ENCODE measurements at regions not wholly inside any gene's neighbourhood (a gene's known extent, or its start where the extent isn't known, plus 50 kb on each side); places are given as distances from the start of the nearest gene placed in this dataset.

GRCh38 chr3:42012935-42013690 is 51.2 kb upstream of the ULK4 start:
- Histone ChIP-seq H2BK20ac (ENCODE audit: low read depth, low read length) (no peak overlapping the region), H2BK15ac (ENCODE audit: low read depth, low read length) (no peak overlapping the region; the same call in 2 of the 3 replicates), H3K56ac (ENCODE audit: extremely low read depth, insufficient read depth, low read length) (0 out of 2 replicates have a peak overlapping the region, but pooled peaks have one; percentile 10), H4K20me1 (ENCODE audit: insufficient read depth, low read length) (peaks cover 8% of the 10 kb centered on the region; the same call in 1 of the 2 replicates), H3K9me3 (ENCODE audit: control insufficient read depth, insufficient read depth, low read length) (no peaks in the 10 kb centered on the region), H2AK5ac (ENCODE audit: low read depth, low read length) (no peak overlapping the region), H3K4me3 (ENCODE audit: insufficient read depth, low read depth, low read length) (peak overlapping the region; percentile 95), H4K8ac (ENCODE audit: low read depth in 2 of 2, low read length in 2 of 2) (peak overlapping the region; percentile 32 to 90; a peak in 3 of 4 replicates), H3K4me2 (ENCODE audit: low read depth, low read length) (peak overlapping the region; percentile 88), H2AFZ (replicated peaks; ENCODE audit: low read length, poor library complexity) (peak overlapping the region; percentile 96), H3K27me3 (ENCODE audit: control insufficient read depth, insufficient read depth, low read length) (no peaks in the 10 kb centered on the region), H3K36me3 (ENCODE audit: control insufficient read depth, insufficient read depth, low read length) (no peaks in the 10 kb centered on the region), H3K18ac (ENCODE audit: low read depth, low read length) (peak overlapping the region; percentile 51), H2AK9ac (replicated peaks; ENCODE audit: low read depth, low read length, poor library complexity) (peak overlapping the region; percentile 83), H3K9ac (ENCODE audit: low read depth, low read length) (peak overlapping the region; percentile 78), H4K5ac (ENCODE audit: low read depth, low read length) (peak overlapping the region; percentile 66), H3K14ac (replicated peaks; ENCODE audit: low read depth, low read length) (peak overlapping the region; percentile 58; the same call in 1 of the 2 replicates), H3K4me1 (ENCODE audit: control insufficient read depth, insufficient read depth, low read length) (peaks cover 8% of the 10 kb centered on the region), H2BK5ac (ENCODE audit: low read depth, low read length, poor library complexity, severe bottlenecking) (no peak overlapping the region), H3K9me1 (ENCODE audit: insufficient read depth, low read length) (peaks cover 4% of the 10 kb centered on the region), H3K79me1 (ENCODE audit: low read depth in 1 of 2, low read length in 2 of 2) (peaks cover 12 to 35% of the 10 kb centered on the region in 2 experiments; a peak in 3 of 4 replicates), H3K23ac (ENCODE audit: low read depth, low read length) (peak overlapping the region; percentile 76; the same call in 1 of the 2 replicates), H2BK120ac (ENCODE audit: low read depth, low read length) (peak overlapping the region; percentile 72), H4K91ac (ENCODE audit: insufficient read depth, low read depth, low read length) (peak overlapping the region; percentile 54), H3K4ac (ENCODE audit: low read depth, low read length) (peak overlapping the region; percentile 83), H3K27ac (ENCODE audit: insufficient read depth, low read length) (peak overlapping the region; percentile 22; the same call in 1 of the 2 replicates)
- dilution Hi-C loops (cut with HindIII; ENCODE audit: low sequenced_read_pairs, unreplicated experiment) = no loop called here
- in situ Hi-C loops (cut with MboI; ENCODE audit: low sequenced_read_pairs) = loop anchor here (5.0 to 10.0 kb wide), 2 partner anchors 84 to 118 kb away; no protein-coding TSS in a partner anchor
- 3% methylated on average over 46 of the region's 58 CpGs; no CpG with 5 or more reads in 1 of the 2 experiments for WGBS, 2 experiments (ENCODE audit: extremely low coverage in 2 of 2, insufficient read length in 1 of 2)
- POLR2A ChIA-PET (ENCODE audit: unreplicated experiment) = no interaction called here
- CTCF ChIA-PET = interaction anchor here (1.4 kb wide), 1 partner anchor 86 kb away, joined by 3 read pairs; no protein-coding TSS in a partner anchor
- DNase-seq (peak; percentile 51), ATAC-seq (ENCODE audit: low read depth) (peak; percentile 95)
- intact Hi-C loops (cut with micrococcal nuclease) = loop anchor here (2.0 to 5.0 kb wide), 4 partner anchors 48 to 178 kb away; no protein-coding TSS in a partner anchor
- BruUV-seq (replicated peaks) = no TSS peak
- TF ChIP-seq CEBPB (IDR thresholded peaks at IDR 0.05; ENCODE audit: low read depth, low read length) (no peak), CHD1 (IDR thresholded peaks at IDR 0.05; ENCODE audit: low read depth, low read length) (no peak), MAZ (IDR thresholded peaks at IDR 0.05; ENCODE audit: borderline replicate concordance, low read depth, low read length) (peak; percentile 96; the same call in 1 of the 2 replicates), BHLHE40 (IDR thresholded peaks at IDR 0.05; ENCODE audit: low read depth, low read length) (no peak), NFE2L2 (IDR thresholded peaks at IDR 0.05; ENCODE audit: low read depth, low read length) (no peak), MXI1 (IDR thresholded peaks at IDR 0.05; ENCODE audit: borderline replicate concordance, low read depth, low read length) (no peak), RAD21 (IDR thresholded peaks at IDR 0.05; ENCODE audit: low read length) (no peak; the same call in 1 of the 2 replicates), MAFK (IDR thresholded peaks at IDR 0.05; ENCODE audit: low read depth, low read length) (no peak), RCOR1 (IDR thresholded peaks at IDR 0.05; ENCODE audit: insufficient replicate concordance, low read length) (no peak), ELK1 (IDR thresholded peaks at IDR 0.05; ENCODE audit: borderline replicate concordance, low read depth, low read length) (no peak), SMC3 (IDR thresholded peaks at IDR 0.05; ENCODE audit: low read depth, low read length) (no peak), POLR2A (IDR thresholded peaks at IDR 0.05; ENCODE audit: low read depth, low read length) (no peak)
- TF ChIP-seq, protein P1, sequence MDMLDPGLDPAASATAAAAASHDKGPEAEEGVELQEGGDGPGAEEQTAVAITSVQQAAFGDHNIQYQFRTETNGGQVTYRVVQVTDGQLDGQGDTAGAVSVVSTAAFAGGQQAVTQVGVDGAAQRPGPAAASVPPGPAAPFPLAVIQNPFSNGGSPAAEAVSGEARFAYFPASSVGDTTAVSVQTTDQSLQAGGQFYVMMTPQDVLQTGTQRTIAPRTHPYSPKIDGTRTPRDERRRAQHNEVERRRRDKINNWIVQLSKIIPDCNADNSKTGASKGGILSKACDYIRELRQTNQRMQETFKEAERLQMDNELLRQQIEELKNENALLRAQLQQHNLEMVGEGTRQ (IDR thresholded peaks at IDR 0.05; ENCODE audit: low read depth, low read length) = no peak
